ENCODE measurements at regions not wholly inside any gene's neighbourhood (a gene's known extent, or its start where the extent isn't known, plus 50 kb on each side); places are given as distances from the start of the nearest gene placed in this dataset.
"Not testable (repeated sequence)": the region's sequence is repeated elsewhere in the genome, so short reads cannot be mapped to it uniquely, and the experiment has no call there.

GRCh38 chr1:30134466-30135217 is 588.7 kb downstream of the MATN1 start:
- WGBS, 2 donors, result 86 to 88% methylated on average over 18 of the region's 18 CpGs
- H3K27ac ChIP-seq, result no peak overlapping the region
- TF ChIP-seq EP300 (IDR thresholded peaks at IDR 0.05) (no peak), POLR2A (IDR thresholded peaks at IDR 0.05) (no peak), CTCF (IDR thresholded peaks at IDR 0.05) (no peak)
- no peaks in the 10 kb centered on the region for H3K36me3 ChIP-seq
- H3K9me3 ChIP-seq, result peaks cover 0 to 4% (median 0%) of the 10 kb centered on the region in 4 donors
- H3K4me3 ChIP-seq, result no peak overlapping the region
- no peak for DNase-seq (ENCODE audit: low spot score in 2 of 2)
- H3K4me1 ChIP-seq, result no peaks in the 10 kb centered on the region
- no peaks in the 10 kb centered on the region for H3K27me3 ChIP-seq

DNA sequence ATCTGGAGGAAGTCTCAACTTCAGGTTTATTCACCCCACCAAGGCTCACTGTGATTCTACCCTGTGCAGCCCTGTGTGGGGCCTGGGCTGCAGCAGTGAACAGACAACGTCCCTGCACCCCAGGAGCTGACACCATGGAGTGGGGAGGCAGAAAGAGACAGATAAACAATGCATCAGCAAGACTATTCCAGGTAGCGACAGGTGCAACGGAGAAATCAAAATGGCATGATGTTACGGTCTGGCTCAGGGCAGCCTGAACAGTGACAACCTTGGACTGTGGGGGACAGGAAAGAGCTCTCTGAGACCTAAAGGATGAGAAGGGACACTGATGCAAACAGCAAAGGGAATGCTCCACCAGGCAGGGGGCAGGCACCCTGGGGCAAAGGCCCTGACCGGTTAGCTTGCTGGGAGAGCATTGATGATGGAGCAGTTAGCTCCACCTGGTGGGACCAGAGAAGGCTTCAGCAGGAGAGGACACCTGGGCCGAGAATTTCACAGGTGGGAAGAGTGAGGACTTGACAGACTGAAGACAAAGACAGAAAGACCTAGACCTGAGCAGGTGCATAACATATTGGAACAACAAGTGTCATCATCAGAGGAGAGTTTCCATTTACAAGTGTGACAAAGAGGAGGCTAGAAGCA is 589.9 kb downstream of the MATN1 start:
- 78 to 85% methylated on average over 6 of the region's 6 CpGs for WGBS, 2 donors
- Histone ChIP-seq H3K4me3 (no peak overlapping the region), H3K36me3 (no peaks in the 10 kb centered on the region), H3K4me1 (no peaks in the 10 kb centered on the region), H3K9me3 (peaks cover 0 to 4% (median 0%) of the 10 kb centered on the region in 4 donors), H3K27me3 (no peaks in the 10 kb centered on the region), H3K27ac (no peak overlapping the region)
- no peak for TF ChIP-seq POLR2A (IDR thresholded peaks at IDR 0.05)
- TF ChIP-seq EP300 (IDR thresholded peaks at IDR 0.05), result no peak
- no peak for TF ChIP-seq CTCF (IDR thresholded peaks at IDR 0.05)
- no peak for DNase-seq (ENCODE audit: low spot score in 2 of 2)

GRCh38 chr1:30132602-30133286 is 590.6 kb downstream of the MATN1 start:
- TF ChIP-seq EP300 (IDR thresholded peaks at IDR 0.05) (no peak), CTCF (IDR thresholded peaks at IDR 0.05) (no peak), POLR2A (IDR thresholded peaks at IDR 0.05) (no peak)
- peaks cover 0 to 4% (median 0%) of the 10 kb centered on the region in 4 donors for H3K9me3 ChIP-seq
- no peak overlapping the region for H3K4me3 ChIP-seq
- no peaks in the 10 kb centered on the region for H3K4me1 ChIP-seq
- H3K27ac ChIP-seq, result no peak overlapping the region
- 78 to 86% methylated on average over 9 to 10 of the region's 10 CpGs for WGBS, 2 donors
- no peak for DNase-seq (ENCODE audit: low spot score in 2 of 2)
- H3K27me3 ChIP-seq, result no peaks in the 10 kb centered on the region
- H3K36me3 ChIP-seq, result no peaks in the 10 kb centered on the region

DNA sequence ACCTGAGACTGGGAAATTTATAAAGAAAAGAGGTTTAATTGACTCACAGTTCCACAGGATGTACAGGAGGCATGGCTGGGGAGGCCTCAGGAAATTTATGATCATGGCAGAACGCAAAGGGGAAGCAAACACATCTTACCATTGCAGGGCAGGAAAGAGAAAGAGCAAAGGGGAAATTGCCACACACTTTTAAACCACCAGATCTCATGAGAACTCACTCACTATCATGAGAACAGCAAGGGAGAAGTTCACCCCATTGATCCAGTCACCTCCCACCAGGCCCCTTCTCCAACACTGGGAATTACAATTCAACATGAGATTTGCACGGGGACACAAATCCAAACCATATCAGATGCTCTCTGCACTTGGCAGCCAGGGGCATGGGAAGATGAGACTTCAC is 592.8 kb downstream of the MATN1 start:
- 69 to 78% methylated on average over 2 of the region's 2 CpGs for WGBS, 2 donors
- H3K4me3 ChIP-seq; DNase-seq (ENCODE audit: low spot score in 2 of 2); H3K9me3 ChIP-seq; H3K4me1 ChIP-seq; H3K27ac ChIP-seq; H3K36me3 ChIP-seq; H3K27me3 ChIP-seq: not testable (repeated sequence)

DNA sequence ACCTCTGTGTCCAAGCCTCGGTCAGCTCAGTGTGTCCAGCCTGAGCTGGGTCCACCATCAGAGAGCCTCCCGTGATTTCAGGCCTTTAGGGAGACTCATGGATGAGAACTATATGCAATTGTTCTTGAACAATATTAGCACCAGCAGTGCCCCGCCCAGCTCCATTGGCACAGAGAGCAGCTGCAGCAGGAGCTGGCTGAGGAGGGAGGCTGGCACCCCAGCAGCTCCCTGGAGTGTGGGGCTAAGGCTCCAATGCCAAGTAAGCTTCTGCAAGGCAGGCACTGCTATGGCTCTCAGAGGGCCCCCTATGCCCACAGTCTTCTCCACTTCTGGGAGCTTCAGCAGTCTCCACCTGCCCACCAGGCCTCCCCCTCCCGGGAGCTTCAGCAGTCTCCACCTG is 593.3 kb downstream of the MATN1 start:
- H3K27ac ChIP-seq, result no peak overlapping the region
- DNase-seq (ENCODE audit: low spot score in 2 of 2), result no peak
- H3K36me3 ChIP-seq, result no peaks in the 10 kb centered on the region
- TF ChIP-seq CTCF (IDR thresholded peaks at IDR 0.05) (no peak), EP300 (IDR thresholded peaks at IDR 0.05) (no peak), POLR2A (IDR thresholded peaks at IDR 0.05) (no peak)
- H3K4me1 ChIP-seq, result no peaks in the 10 kb centered on the region
- no peak overlapping the region for H3K4me3 ChIP-seq
- WGBS, 2 donors, result 78 to 80% methylated on average over 3 to 4 of the region's 4 CpGs
- no peaks in the 10 kb centered on the region for H3K27me3 ChIP-seq
- no peaks in the 10 kb centered on the region for H3K9me3 ChIP-seq
